A549 (cell line): ENCODE measurements at regions not wholly inside any gene's neighbourhood (a gene's known extent, or its start where the extent isn't known, plus 50 kb on each side); places are given as distances from the start of the nearest gene placed in this dataset.

Experiments
- ATAC-seq, 2 experiments: fragments of 200-7000 bp in 1 of 2; fragments of >200 bp in 1 of 2; cut with Nextera tagmentation in 1 of 2; cut with Tn5 transposase in 1 of 2; 3 replicates each; pipeline versions ENCODE4 v1.8.0 to v1.9.1; 2018 to 2020; ENCODE audit warnings: mild to moderate bottlenecking in 1 of 2, moderate library complexity in 1 of 2
- CTCF ChIA-PET: fragments of 300-600 bp; sonication (Branson Sonifier 250); formaldehyde crosslinking; extraction: SDS; loops from one replicate; lab custom pipeline; 2021; ENCODE audit warnings: antibody characterized with exemption, inconsistent platforms; lab: Yijun Ruan, JAX
- POLR2A ChIA-PET: fragments of 350-600 bp; formaldehyde crosslinking; extraction: SDS; loops from one replicate; lab custom pipeline; 2021; ENCODE audit warnings: antibody characterized with exemption, inconsistent platforms; lab: Yijun Ruan, JAX
- DNase-seq, 2 experiments: peaks; one replicate each; pipeline versions ENCODE4 v3.0.0 to v3.0.0-alpha.2; 2011 to 2016; ENCODE audit warnings: low read depth in 1 of 2, low spot score in 1 of 2
- FAIRE-seq: peaks from 2 replicates; lab custom pipeline; 2011; peaks lifted over from hg19 to GRCh38; lab: Jason Lieb, UNC
- H3K27ac ChIP-seq, 2 experiments: fragments of >200 bp; sonication (Bioruptor Twin); formaldehyde crosslinking; 3 replicates each; pipeline ENCODE4 v1.5.1; 2016 to 2017
- H3K4me1 ChIP-seq: fragments of >200 bp; sonication (Bioruptor Twin); formaldehyde crosslinking; 3 replicates; pipeline ENCODE4 v1.6.1; 2016
- H3K4me2 ChIP-seq: fragments of >200 bp; sonication (Bioruptor Twin); formaldehyde crosslinking; 3 replicates; pipeline ENCODE4 v1.6.1; 2016
- H3K4me3 ChIP-seq: fragments of >200 bp; sonication (Bioruptor Twin); formaldehyde crosslinking; 3 replicates; pipeline ENCODE4 v1.5.1; 2016
- H3K9me3 ChIP-seq: fragments of >200 bp; sonication (Bioruptor Twin); formaldehyde crosslinking; 3 replicates; pipeline ENCODE4 v1.6.1; 2016
- CBX8 ChIP-seq: fragments of 200-600 bp; sonication (generic); IDR thresholded peaks from 2 replicates; pipeline ENCODE4 v1.6.1; 2016
- CEBPB ChIP-seq, 2 experiments: fragments of >200 bp in 1 of 2; sonication (Bioruptor Twin) in 1 of 2; formaldehyde crosslinking in 1 of 2; IDR thresholded peaks; 2 replicates each; pipeline ENCODE4 v1.6.1; 2012 to 2016
- CHD4 ChIP-seq: fragments of 200-600 bp; sonication (generic); IDR thresholded peaks from 2 replicates; pipeline ENCODE4 v1.6.1; 2016; ENCODE audit warnings: antibody characterized with exemption, mild to moderate bottlenecking, borderline replicate concordance
- E2F6 ChIP-seq: IDR thresholded peaks from 2 replicates; pipeline ENCODE4 v1.6.1; 2012; ENCODE audit warnings: low read depth, borderline replicate concordance
- EHF ChIP-seq: fragments of 250-450 bp; sonication (Bioruptor Pico); IDR thresholded peaks from 2 replicates; pipeline ENCODE4 v1.5.0; 2020; ENCODE audit warnings: mild to moderate bottlenecking
- ELK1 ChIP-seq: fragments of 150-350 bp; IDR thresholded peaks from 2 replicates; pipeline ENCODE4 v1.6.1; 2014; ENCODE audit warnings: low read depth, mild to moderate bottlenecking, low read length
- EP300 ChIP-seq, 2 experiments: fragments of >200 bp; sonication (Bioruptor Twin); formaldehyde crosslinking; IDR thresholded peaks; 2 replicates in 1 of 2; 3 replicates in 1 of 2; pipeline ENCODE4 v1.6.1; 2016 to 2017
- GATA3 ChIP-seq: IDR thresholded peaks from 2 replicates; pipeline ENCODE4 v1.6.1; 2012; ENCODE audit warnings: borderline replicate concordance
- HOXA7 ChIP-seq: fragments of 250-450 bp; sonication (Bioruptor Pico); IDR thresholded peaks from 2 replicates; pipeline ENCODE4 v1.5.0; 2020; ENCODE audit warnings: mild to moderate bottlenecking, moderate library complexity
- HOXB13 ChIP-seq: fragments of 250-450 bp; sonication (Bioruptor Pico); IDR thresholded peaks from 2 replicates; pipeline ENCODE4 v1.5.0; 2020; ENCODE audit warnings: low read depth, mild to moderate bottlenecking, moderate library complexity
- JUNB ChIP-seq: fragments of >200 bp; sonication (Bioruptor Twin); formaldehyde crosslinking; IDR thresholded peaks from 2 replicates; pipeline ENCODE4 v1.6.1; 2016
- KDM5A ChIP-seq: fragments of 200-600 bp; sonication (generic); IDR thresholded peaks from 2 replicates; pipeline ENCODE4 v1.6.1; 2016; ENCODE audit warnings: antibody characterized with exemption, mild to moderate bottlenecking
- MAX ChIP-seq: IDR thresholded peaks from 2 replicates; pipeline ENCODE4 v1.6.1; 2012
- NFE2L2 ChIP-seq: fragments of 150-350 bp; conservative IDR thresholded peaks from 2 replicates; pipeline ENCODE4 v1.6.1; 2014; ENCODE audit warnings: low read length
- POLR2AphosphoS2 ChIP-seq: conservative IDR thresholded peaks from 2 replicates; pipeline ENCODE4 v1.6.1; 2012; ENCODE audit warnings: low read length, improper control_type of control experiment, inconsistent platforms
- RCOR1 ChIP-seq: fragments of 150-350 bp; IDR thresholded peaks from 2 replicates; pipeline ENCODE4 v1.6.1; 2014; ENCODE audit warnings: antibody characterized with exemption, low read length, low read depth
- RFX5 ChIP-seq: fragments of 450-650 bp; IDR thresholded peaks from 2 replicates; pipeline ENCODE4 v1.7.1; 2014; ENCODE audit warnings: antibody characterized with exemption, mild to moderate bottlenecking, moderate library complexity
- TP53 ChIP-seq: fragments of 250-450 bp; sonication (Bioruptor Pico); IDR thresholded peaks from 2 replicates; pipeline ENCODE4 v1.5.0; 2021; ENCODE audit warnings: mild to moderate bottlenecking, moderate library complexity
- ZFP36 ChIP-seq: fragments of 450-650 bp; IDR thresholded peaks from 2 replicates; pipeline ENCODE4 v1.6.1; 2014; ENCODE audit warnings: borderline replicate concordance; ENCODE audit not compliant: partially characterized antibody
- ZSCAN20 ChIP-seq: fragments of 250-450 bp; sonication (Bioruptor Pico); IDR thresholded peaks from 2 replicates; pipeline ENCODE4 v1.8.0; 2022; ENCODE audit warnings: mild to moderate bottlenecking, moderate library complexity
- WGBS: methylation state at CpG from one replicate; pipeline ENCODE4 v1.1.6; 2017; ENCODE audit errors: missing lambda C conversion rate; 5-methylcytosine and 5-hydroxymethylcytosine counted together

- H3K27ac ChIP-seq = no peak overlapping the region
- CTCF ChIA-PET = interaction anchor here (1.8 kb wide), 1 partner anchor 11 kb away, joined by 6 read pairs; no protein-coding TSS in a partner anchor
- FAIRE-seq = no peak
- H3K9me3 ChIP-seq = no peaks in the 10 kb centered on the region
- H3K4me1 ChIP-seq = peaks cover 6% of the 10 kb centered on the region
- ATAC-seq = no peak
- H3K4me3 ChIP-seq = no peak overlapping the region
- POLR2A ChIA-PET = no interaction called here
- H3K4me2 ChIP-seq = no peak overlapping the region
- WGBS = 82% methylated on average over 1 of the region's 1 CpG
- no peak for TF ChIP-seq EHF (CRISPR knock-in tag)
- TF ChIP-seq EP300 (IDR thresholded peaks at IDR 0.05) = no peak
- no peak for TF ChIP-seq NFE2L2
- TF ChIP-seq CEBPB (IDR thresholded peaks at IDR 0.05) = no peak
- TF ChIP-seq GATA3 = no peak
- TF ChIP-seq ZFP36 = no peak
- no peak for TF ChIP-seq TP53 (CRISPR knock-in tag)
- TF ChIP-seq ELK1 = no peak
- no peak for TF ChIP-seq POLR2AphosphoS2
- no peak for DNase-seq
Measured at GRCh38 chr7:115122388-115122787, 200.5 kb downstream of the MDFIC start.

GRCh38 chr7:115117748-115118147 is 195.9 kb downstream of the MDFIC start:
- peak overlapping the region; percentile 6; the same call in 1 of the 3 replicates for H3K4me3 ChIP-seq
- TF ChIP-seq JUNB = 0 out of 2 replicates have a peak, but pooled peaks have one; percentile 10
- TF ChIP-seq E2F6 = no peak
- ChIA-PET POLR2A (no interaction called here), CTCF (interaction anchor here (1.0 kb wide), 1 partner anchor 63 kb away, joined by 3 read pairs; no protein-coding TSS in a partner anchor)
- DNase-seq (no peak), ATAC-seq (peak in 1 of 2 experiments; percentile 57; a peak in 3 of 6 replicates), FAIRE-seq (no peak)
- peak overlapping the region; percentile 63 for H3K4me2 ChIP-seq
- H3K4me1 ChIP-seq = peaks cover 15% of the 10 kb centered on the region
- 35% methylated on average over 2 of the region's 2 CpGs for WGBS
- no peaks in the 10 kb centered on the region for H3K9me3 ChIP-seq
- peak overlapping the region in 1 of 2 experiments; percentile 34; a peak in 2 of 6 replicates for H3K27ac ChIP-seq

- ATAC-seq = peak; percentile 87 to 89
- H3K4me1 ChIP-seq = peaks cover 15% of the 10 kb centered on the region
- CTCF ChIA-PET = interaction anchor here (1.0 kb wide), 1 partner anchor 63 kb away, joined by 3 read pairs; no protein-coding TSS in a partner anchor
- peak overlapping the region in 1 of 2 experiments; percentile 34; a peak in 2 of 6 replicates for H3K27ac ChIP-seq
- TF ChIP-seq HOXB13 (CRISPR knock-in tag) (no peak), KDM5A (no peak), RCOR1 (no peak), ZSCAN20 (CRISPR knock-in tag) (no peak), HOXA7 (no peak), ELK1 (no peak), JUNB (0 out of 2 replicates have a peak, but pooled peaks have one; percentile 12), CHD4 (peak; percentile 48; the same call in 1 of the 2 replicates), MAX (0 out of 2 replicates have a peak, but pooled peaks have one; percentile 16), EHF (CRISPR knock-in tag) (no peak), RFX5 (no peak), CBX8 (no peak)
- POLR2A ChIA-PET = no interaction called here
- no peaks in the 10 kb centered on the region for H3K9me3 ChIP-seq
- peak overlapping the region; percentile 63 for H3K4me2 ChIP-seq
- peak overlapping the region; percentile 6; the same call in 1 of the 3 replicates for H3K4me3 ChIP-seq
- peak; percentile 39 for FAIRE-seq
- 38% methylated on average over 5 of the region's 5 CpGs for WGBS
- peak; percentile 8 to 29 for DNase-seq
Measured at GRCh38 chr7:115116773-115117715, 195.2 kb downstream of the MDFIC start.
